ENCODE measurements at regions not wholly inside any gene's neighbourhood (a gene's known extent, or its start where the extent isn't known, plus 50 kb on each side); places are given as distances from the start of the nearest gene placed in this dataset.
"Not testable (repeated sequence)": the region's sequence is repeated elsewhere in the genome, so short reads cannot be mapped to it uniquely, and the experiment has no call there.

DNA sequence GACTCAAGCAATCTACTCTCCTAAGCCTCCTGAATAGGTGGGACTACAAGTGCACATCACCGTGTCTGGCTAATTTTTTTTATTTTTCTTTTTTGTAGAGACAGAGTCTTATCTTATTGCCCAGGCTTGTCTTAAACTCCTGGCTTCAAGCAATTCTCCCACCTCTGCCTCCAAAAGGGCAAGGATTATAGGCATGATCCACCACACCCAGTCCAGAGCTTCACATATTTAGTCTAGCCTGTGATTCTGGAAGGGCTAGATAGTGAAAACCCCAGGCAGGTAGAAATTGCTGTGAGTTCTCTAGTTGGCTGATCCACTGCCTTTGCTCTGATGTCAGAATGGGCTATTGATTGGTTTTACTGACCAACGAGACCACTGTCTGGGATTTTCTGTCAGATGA is 854.6 kb upstream of the MIR17HG start:
- no peak overlapping the region for H2AFZ ChIP-seq (ENCODE audit: low read depth, low read length, severe bottlenecking)
- no peaks in the 10 kb centered on the region for H4K20me1 ChIP-seq (ENCODE audit: low read depth, low read length)
- H3K36me3 ChIP-seq (ENCODE audit: low read length), result no peaks in the 10 kb centered on the region
- H3K79me2 ChIP-seq (ENCODE audit: insufficient read depth, low read length), result no peaks in the 10 kb centered on the region
- no peak overlapping the region for H3K4me2 ChIP-seq (ENCODE audit: low read depth, low read length, poor library complexity, severe bottlenecking)
- no peaks in the 10 kb centered on the region for H3K27me3 ChIP-seq (ENCODE audit: low read length)
- TF ChIP-seq, protein P1, sequence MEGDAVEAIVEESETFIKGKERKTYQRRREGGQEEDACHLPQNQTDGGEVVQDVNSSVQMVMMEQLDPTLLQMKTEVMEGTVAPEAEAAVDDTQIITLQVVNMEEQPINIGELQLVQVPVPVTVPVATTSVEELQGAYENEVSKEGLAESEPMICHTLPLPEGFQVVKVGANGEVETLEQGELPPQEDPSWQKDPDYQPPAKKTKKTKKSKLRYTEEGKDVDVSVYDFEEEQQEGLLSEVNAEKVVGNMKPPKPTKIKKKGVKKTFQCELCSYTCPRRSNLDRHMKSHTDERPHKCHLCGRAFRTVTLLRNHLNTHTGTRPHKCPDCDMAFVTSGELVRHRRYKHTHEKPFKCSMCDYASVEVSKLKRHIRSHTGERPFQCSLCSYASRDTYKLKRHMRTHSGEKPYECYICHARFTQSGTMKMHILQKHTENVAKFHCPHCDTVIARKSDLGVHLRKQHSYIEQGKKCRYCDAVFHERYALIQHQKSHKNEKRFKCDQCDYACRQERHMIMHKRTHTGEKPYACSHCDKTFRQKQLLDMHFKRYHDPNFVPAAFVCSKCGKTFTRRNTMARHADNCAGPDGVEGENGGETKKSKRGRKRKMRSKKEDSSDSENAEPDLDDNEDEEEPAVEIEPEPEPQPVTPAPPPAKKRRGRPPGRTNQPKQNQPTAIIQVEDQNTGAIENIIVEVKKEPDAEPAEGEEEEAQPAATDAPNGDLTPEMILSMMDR (IDR thresholded peaks at IDR 0.05; ENCODE audit: insufficient read depth, low read length, poor library complexity, severe bottlenecking), result no peak
- TF ChIP-seq EZH2phosphoT487 (conservative IDR thresholded peaks at IDR 0.05; ENCODE audit: low read length), result no peak
- no peak overlapping the region for H3K27ac ChIP-seq (ENCODE audit: low read depth, low read length)
- H3K4me3 ChIP-seq (ENCODE audit: insufficient read depth, low read length, poor library complexity, severe bottlenecking), result no peak overlapping the region
- no peaks in the 10 kb centered on the region for H3K9me2 ChIP-seq (replicated peaks; ENCODE audit: insufficient read depth, low read length)
- no peaks in the 10 kb centered on the region for H3K9me3 ChIP-seq (ENCODE audit: insufficient read depth, low read length)
- no peaks in the 10 kb centered on the region for H3F3A ChIP-seq (ENCODE audit: insufficient read depth)
- no peak overlapping the region for H3K9ac ChIP-seq (ENCODE audit: low read length)

DNA sequence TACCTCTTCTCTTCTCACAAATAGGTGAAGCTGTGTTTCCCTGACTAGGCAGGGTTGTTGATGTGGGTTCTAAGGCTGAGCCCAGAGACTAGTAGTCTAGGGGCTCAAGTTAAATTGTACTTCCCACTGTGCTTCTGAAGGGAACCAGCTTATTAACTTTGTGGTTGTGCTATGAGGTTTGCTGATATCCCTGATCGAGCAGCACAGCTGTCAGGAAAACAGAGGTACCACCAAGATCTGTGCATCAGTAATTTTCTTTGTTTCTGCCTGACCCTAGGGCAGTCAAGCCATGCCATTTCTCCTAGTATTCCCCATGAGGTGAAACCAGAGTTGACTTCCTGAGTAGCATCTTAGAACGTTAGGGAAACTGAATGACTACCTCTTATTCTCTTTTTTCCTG is 853.8 kb upstream of the MIR17HG start:
- no peaks in the 10 kb centered on the region for H3K9me3 ChIP-seq (ENCODE audit: insufficient read depth, low read length)
- no peaks in the 10 kb centered on the region for H3K9me2 ChIP-seq (replicated peaks; ENCODE audit: insufficient read depth, low read length)
- TF ChIP-seq, protein P1 (IDR thresholded peaks at IDR 0.05; ENCODE audit: insufficient read depth, low read length, poor library complexity, severe bottlenecking), result no peak
- TF ChIP-seq EZH2phosphoT487 (conservative IDR thresholded peaks at IDR 0.05; ENCODE audit: low read length), result no peak
- no peaks in the 10 kb centered on the region for H3K27me3 ChIP-seq (ENCODE audit: low read length)
- H3F3A ChIP-seq (ENCODE audit: insufficient read depth), result no peaks in the 10 kb centered on the region
- no peak overlapping the region for H3K4me2 ChIP-seq (ENCODE audit: low read depth, low read length, poor library complexity, severe bottlenecking)
- H3K36me3 ChIP-seq (ENCODE audit: low read length), result no peaks in the 10 kb centered on the region
- no peak overlapping the region for H3K9ac ChIP-seq (ENCODE audit: low read length)
- H2AFZ ChIP-seq (ENCODE audit: low read depth, low read length, severe bottlenecking), result no peak overlapping the region
- H3K4me3 ChIP-seq (ENCODE audit: insufficient read depth, low read length, poor library complexity, severe bottlenecking), result no peak overlapping the region
- no peaks in the 10 kb centered on the region for H3K79me2 ChIP-seq (ENCODE audit: insufficient read depth, low read length)
- H3K27ac ChIP-seq (ENCODE audit: low read depth, low read length), result no peak overlapping the region
- no peaks in the 10 kb centered on the region for H4K20me1 ChIP-seq (ENCODE audit: low read depth, low read length)

DNA sequence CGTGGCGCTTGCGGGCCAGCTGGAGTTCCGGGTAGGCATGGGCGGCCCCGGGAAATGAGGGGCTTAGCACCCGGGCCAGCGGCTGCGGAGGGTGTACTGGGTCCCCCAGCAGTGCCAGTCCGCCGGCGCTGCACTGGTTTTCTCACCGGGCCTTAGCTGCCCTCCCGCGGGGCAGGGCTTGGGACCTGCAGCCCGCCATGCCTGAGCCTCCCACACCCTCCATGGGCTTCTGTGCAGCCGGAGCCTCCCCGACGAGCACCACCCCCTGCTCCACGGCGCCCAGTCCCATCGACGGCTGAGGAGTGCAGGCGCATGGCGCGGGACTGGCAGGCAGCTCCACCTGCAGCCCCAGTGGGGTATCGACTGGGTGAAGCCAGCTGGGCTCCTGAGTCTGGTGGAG is 852.6 kb upstream of the MIR17HG start:
- H4K20me1 ChIP-seq (ENCODE audit: low read depth, low read length); H3K4me3 ChIP-seq (ENCODE audit: insufficient read depth, low read length, poor library complexity, severe bottlenecking); H3F3A ChIP-seq (ENCODE audit: insufficient read depth); H3K4me2 ChIP-seq (ENCODE audit: low read depth, low read length, poor library complexity, severe bottlenecking); H3K36me3 ChIP-seq (ENCODE audit: low read length); H3K9ac ChIP-seq (ENCODE audit: low read length); H3K9me2 ChIP-seq (replicated peaks; ENCODE audit: insufficient read depth, low read length); H2AFZ ChIP-seq (ENCODE audit: low read depth, low read length, severe bottlenecking); H3K27ac ChIP-seq (ENCODE audit: low read depth, low read length); H3K9me3 ChIP-seq (ENCODE audit: insufficient read depth, low read length); H3K79me2 ChIP-seq (ENCODE audit: insufficient read depth, low read length); H3K27me3 ChIP-seq (ENCODE audit: low read length): not testable (repeated sequence)

DNA sequence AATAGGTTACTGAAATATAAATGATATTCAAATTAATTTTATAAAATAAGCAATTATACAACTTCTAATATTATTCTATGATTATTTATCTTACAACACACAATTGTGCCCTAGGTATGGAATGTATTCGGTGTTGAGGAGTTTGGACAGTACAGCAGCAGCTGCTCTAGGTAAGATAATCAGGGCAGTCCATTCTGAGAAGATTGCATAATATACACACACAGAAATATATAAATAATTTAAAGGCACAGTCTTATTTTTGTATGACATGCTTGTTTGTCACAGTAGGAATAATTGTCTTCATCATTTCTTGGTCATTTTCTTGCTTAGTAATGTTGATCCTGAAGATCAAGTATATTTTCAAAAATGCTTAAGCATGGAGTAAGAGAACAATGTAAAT is 849.4 kb upstream of the MIR17HG start:
- no peaks in the 10 kb centered on the region for H3K9me3 ChIP-seq (ENCODE audit: insufficient read depth, low read length)
- H3K4me3 ChIP-seq (ENCODE audit: insufficient read depth, low read length, poor library complexity, severe bottlenecking), result no peak overlapping the region
- no peak overlapping the region for H2AFZ ChIP-seq (ENCODE audit: low read depth, low read length, severe bottlenecking)
- no peaks in the 10 kb centered on the region for H3K27me3 ChIP-seq (ENCODE audit: low read length)
- no peak overlapping the region for H3K4me2 ChIP-seq (ENCODE audit: low read depth, low read length, poor library complexity, severe bottlenecking)
- H3K36me3 ChIP-seq (ENCODE audit: low read length), result no peaks in the 10 kb centered on the region
- H3K79me2 ChIP-seq (ENCODE audit: insufficient read depth, low read length), result no peaks in the 10 kb centered on the region
- H3K27ac ChIP-seq (ENCODE audit: low read depth, low read length), result no peak overlapping the region
- no peaks in the 10 kb centered on the region for H3F3A ChIP-seq (ENCODE audit: insufficient read depth)
- no peaks in the 10 kb centered on the region for H3K9me2 ChIP-seq (replicated peaks; ENCODE audit: insufficient read depth, low read length)
- no peak for TF ChIP-seq EZH2phosphoT487 (conservative IDR thresholded peaks at IDR 0.05; ENCODE audit: low read length)
- TF ChIP-seq, protein P1 (IDR thresholded peaks at IDR 0.05; ENCODE audit: insufficient read depth, low read length, poor library complexity, severe bottlenecking), result no peak
- H4K20me1 ChIP-seq (ENCODE audit: low read depth, low read length), result no peaks in the 10 kb centered on the region
- H3K9ac ChIP-seq (ENCODE audit: low read length), result no peak overlapping the region
